GM21360 (cell line): ENCODE measurements at regions not wholly inside any gene's neighbourhood (a gene's known extent, or its start where the extent isn't known, plus 50 kb on each side); places are given as distances from the start of the nearest gene placed in this dataset.

Experiments used
- ATAC-seq: cut with Tn5 transposase; IDR thresholded peaks from one replicate; pipeline ENCODE4 v1.9.1; 2021; ENCODE audit warnings: mild to moderate bottlenecking, moderate library complexity; ENCODE audit not compliant: unreplicated experiment

GRCh38 chr5:106185661-106186081 lies 1485.1 kb downstream of the EFNA5 start:
- ATAC-seq, result no peak

GRCh38 chr5:106174903-106175302 lies 1495.8 kb downstream of the EFNA5 start:
- ATAC-seq, result no peak

GRCh38 chr5:106172681-106173532 lies 1497.8 kb downstream of the EFNA5 start:
- ATAC-seq, result no peak

- no peak for ATAC-seq
These were observed 1499.0 kb downstream of the EFNA5 start for GRCh38 chr5:106171708-106172107.

- no peak for ATAC-seq
These were observed 1499.6 kb downstream of the EFNA5 start for GRCh38 chr5:106171132-106171531.

GRCh38 chr5:106167766-106168165 lies 1503.0 kb downstream of the EFNA5 start:
- ATAC-seq, result no peak

- ATAC-seq, result no peak
These were observed 1507.5 kb downstream of the EFNA5 start for GRCh38 chr5:106163233-106163632.

GRCh38 chr5:106159616-106160015 lies 1511.1 kb downstream of the EFNA5 start:
- no peak for ATAC-seq

GRCh38 chr5:106154280-106154716 lies 1516.4 kb downstream of the EFNA5 start:
- ATAC-seq, result no peak

GRCh38 chr5:106152569-106152968 lies 1518.2 kb downstream of the EFNA5 start:
- ATAC-seq, result no peak

GRCh38 chr5:106142116-106142515 lies 1528.6 kb downstream of the EFNA5 start:
- ATAC-seq, result no peak

- ATAC-seq, result no peak
These were observed 1530.6 kb downstream of the EFNA5 start for GRCh38 chr5:106140101-106140500.

- ATAC-seq, result no peak
These were observed 1534.7 kb downstream of the EFNA5 start for GRCh38 chr5:106136061-106136460.

- ATAC-seq, result no peak
These were observed 1535.3 kb downstream of the EFNA5 start for GRCh38 chr5:106135473-106135872.

GRCh38 chr5:106134549-106134948 lies 1536.2 kb downstream of the EFNA5 start:
- ATAC-seq, result no peak

- peak; percentile 90 for ATAC-seq
These were observed 1542.8 kb downstream of the EFNA5 start for GRCh38 chr5:106127985-106128384.

GRCh38 chr5:106127341-106127781 lies 1543.4 kb downstream of the EFNA5 start:
- ATAC-seq, result peak; percentile 66

- peak; percentile 88 for ATAC-seq
These were observed 1548.6 kb downstream of the EFNA5 start for GRCh38 chr5:106121972-106122605.

- no peak for ATAC-seq
These were observed 1554.1 kb downstream of the EFNA5 start for GRCh38 chr5:106116682-106117081.

GRCh38 chr5:106113922-106114321 lies 1556.8 kb downstream of the EFNA5 start:
- ATAC-seq, result no peak

- ATAC-seq, result no peak
These were observed 1564.4 kb downstream of the EFNA5 start for GRCh38 chr5:106106384-106106783.

GRCh38 chr5:106097340-106097739 lies 1573.4 kb downstream of the EFNA5 start:
- no peak for ATAC-seq
